ENCODE measurements at regions not wholly inside any gene's neighbourhood (a gene's known extent, or its start where the extent isn't known, plus 50 kb on each side); places are given as distances from the start of the nearest gene placed in this dataset.

- no peak for DNase-seq
Measured at GRCh38 chr21:27190601-27191000, 223.7 kb upstream of the ADAMTS5 start.

DNA sequence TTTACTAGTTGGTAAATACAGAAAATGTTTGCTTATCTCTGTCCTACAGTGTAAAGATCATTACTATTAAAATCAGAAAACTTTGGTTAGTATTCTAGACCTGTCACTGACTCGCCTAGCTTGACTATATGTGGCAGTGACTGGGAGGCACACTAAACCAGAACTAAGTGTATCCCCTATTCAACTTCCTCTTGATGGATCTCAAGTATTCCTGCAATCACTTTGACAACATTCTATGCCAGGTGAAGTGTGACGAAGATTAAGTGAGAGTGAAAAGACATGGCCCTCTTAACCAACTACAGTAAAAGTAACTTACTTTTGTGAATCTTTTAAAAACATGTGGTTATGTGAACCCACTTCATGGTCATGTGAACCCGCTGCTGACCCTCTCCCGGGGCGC lies 223.0 kb upstream of the ADAMTS5 start:
- DNase-seq = no peak

GRCh38 chr21:27173053-27173452 lies 206.2 kb upstream of the ADAMTS5 start:
- DNase-seq = no peak

- no peak for DNase-seq
Measured at GRCh38 chr21:27171707-27172106, 204.8 kb upstream of the ADAMTS5 start.

DNA sequence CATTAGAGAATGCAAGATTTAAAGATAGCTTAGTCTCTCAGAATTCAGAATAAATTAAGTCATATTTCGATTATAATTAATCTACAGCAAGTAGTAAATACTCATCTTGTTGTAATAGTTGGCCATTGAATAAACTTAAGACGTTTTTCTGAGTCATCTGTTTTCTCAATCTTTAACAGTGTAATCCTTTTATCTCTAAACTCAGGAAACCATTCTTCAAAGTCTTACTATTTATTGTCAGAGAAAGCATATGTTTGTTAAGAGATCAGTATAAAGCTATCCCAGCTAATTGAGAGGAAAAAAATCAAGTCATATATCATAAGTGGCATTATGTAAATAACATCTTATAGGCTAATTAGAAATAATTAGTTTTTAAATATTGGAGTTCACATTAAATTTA lies 201.2 kb upstream of the ADAMTS5 start:
- no peak for DNase-seq

GRCh38 chr21:27164208-27165177 lies 197.6 kb upstream of the ADAMTS5 start:
- no peak for DNase-seq

DNA sequence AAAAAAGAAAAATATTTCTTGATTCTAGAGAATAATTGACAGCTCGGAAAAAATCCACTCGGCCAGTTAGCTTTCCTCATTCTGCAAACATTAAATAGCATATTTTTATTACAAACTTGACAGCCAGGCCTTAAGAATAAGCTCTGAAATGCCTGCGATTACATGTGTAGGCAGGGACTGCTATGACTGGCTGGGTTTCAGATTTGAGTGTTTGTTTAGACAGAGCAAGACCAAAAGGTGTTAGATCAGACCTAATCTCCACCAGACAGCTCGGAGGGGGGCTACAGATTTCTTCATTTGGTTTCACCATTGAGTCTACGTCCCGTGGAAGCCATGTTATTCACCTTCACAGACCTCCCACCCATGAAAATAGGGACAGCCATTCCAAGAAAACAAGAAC lies 192.1 kb upstream of the ADAMTS5 start:
- DNase-seq = no peak

DNA sequence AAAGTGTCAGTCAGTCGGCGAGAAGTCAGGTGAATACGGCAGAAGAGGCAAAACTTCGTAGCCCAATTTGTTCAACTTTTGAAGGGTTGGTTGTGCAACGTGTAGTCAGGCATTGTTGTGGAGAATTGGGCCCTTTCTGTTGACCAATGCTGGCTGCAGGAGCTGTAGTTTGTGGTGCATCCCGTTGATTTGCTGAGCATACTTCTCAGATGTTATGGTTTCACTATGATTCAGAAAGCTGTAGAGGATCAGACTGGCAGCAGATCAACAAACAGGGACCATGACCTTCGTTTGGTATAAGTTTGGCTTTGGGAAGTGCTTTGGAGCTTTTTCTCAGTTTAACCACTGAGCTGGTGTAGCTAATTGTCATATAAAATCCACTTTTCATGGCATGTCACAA lies 190.2 kb upstream of the ADAMTS5 start:
- no peak for DNase-seq

- no peak for DNase-seq
Measured at GRCh38 chr21:27156666-27157065, 189.8 kb upstream of the ADAMTS5 start.

GRCh38 chr21:27155130-27155500 lies 188.2 kb upstream of the ADAMTS5 start:
- no peak for DNase-seq

GRCh38 chr21:27154451-27155129 lies 187.7 kb upstream of the ADAMTS5 start:
- no peak for DNase-seq

- no peak for DNase-seq
Measured at GRCh38 chr21:27152996-27153395, 186.1 kb upstream of the ADAMTS5 start.

DNA sequence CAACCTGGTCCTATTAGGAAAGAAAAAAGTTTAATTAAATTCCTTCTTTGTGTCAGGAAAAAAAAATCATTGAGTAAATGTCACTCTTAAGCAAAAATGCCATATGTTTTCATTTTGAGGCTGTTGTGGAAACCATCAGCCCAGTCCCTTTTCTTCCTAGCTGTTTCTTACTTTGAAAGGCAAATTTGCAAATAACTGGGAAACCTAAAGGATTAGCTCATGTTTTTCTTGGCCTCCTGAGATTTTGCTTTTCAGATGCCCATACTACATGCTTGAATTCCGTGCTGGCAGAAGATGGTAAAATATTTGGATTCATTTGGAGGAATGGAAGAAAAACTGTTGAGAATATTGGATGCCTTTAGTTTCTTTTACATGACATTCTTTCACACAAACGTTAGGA lies 182.1 kb upstream of the ADAMTS5 start:
- no peak for DNase-seq

- DNase-seq = no peak
Measured at GRCh38 chr21:27146268-27146667, 179.4 kb upstream of the ADAMTS5 start.

- DNase-seq = no peak
Measured at GRCh38 chr21:27145134-27145798, 178.4 kb upstream of the ADAMTS5 start.

DNA sequence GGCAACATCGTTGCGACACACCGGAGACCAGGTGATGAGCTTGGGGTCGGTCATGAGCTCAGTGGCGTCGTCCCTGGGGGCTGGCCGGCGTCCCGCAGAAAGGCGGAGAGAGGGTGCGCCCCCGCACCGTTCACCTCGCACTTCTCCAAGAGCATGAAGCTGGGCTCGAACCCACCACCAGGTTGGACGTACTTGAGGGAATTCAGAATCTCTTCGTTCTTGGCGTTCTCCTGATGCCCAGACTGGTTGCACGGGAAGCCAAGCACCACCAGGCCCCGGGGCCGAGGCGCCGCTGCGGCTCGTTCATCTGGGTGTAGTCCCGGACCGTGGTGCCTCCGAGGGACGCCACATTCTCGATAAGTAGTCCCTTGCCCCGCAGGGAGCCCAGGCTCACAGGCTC lies 176.6 kb upstream of the ADAMTS5 start:
- DNase-seq = no peak

GRCh38 chr21:27139526-27139925 lies 172.6 kb upstream of the ADAMTS5 start:
- no peak for DNase-seq

DNA sequence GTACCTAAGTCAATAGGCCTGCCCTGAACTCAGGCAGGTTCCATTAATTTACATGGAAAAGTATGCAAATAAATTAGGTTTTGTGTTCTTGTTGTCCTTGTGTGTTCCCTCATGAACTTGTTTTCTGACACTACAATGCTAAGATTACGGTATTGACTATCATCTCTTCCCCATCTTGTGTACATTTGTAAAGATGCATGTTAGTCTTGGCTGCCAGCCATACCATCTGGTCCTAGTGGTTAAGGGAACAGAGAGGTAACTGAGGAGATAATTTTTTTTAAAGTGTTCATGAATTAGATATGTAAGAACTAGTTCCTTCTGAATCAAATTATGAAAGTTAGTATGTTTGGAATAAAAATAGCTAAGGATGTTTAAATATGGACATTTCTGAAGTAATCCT lies 167.6 kb upstream of the ADAMTS5 start:
- no peak for DNase-seq

- DNase-seq = no peak
Measured at GRCh38 chr21:27132266-27132665, 165.4 kb upstream of the ADAMTS5 start.

DNA sequence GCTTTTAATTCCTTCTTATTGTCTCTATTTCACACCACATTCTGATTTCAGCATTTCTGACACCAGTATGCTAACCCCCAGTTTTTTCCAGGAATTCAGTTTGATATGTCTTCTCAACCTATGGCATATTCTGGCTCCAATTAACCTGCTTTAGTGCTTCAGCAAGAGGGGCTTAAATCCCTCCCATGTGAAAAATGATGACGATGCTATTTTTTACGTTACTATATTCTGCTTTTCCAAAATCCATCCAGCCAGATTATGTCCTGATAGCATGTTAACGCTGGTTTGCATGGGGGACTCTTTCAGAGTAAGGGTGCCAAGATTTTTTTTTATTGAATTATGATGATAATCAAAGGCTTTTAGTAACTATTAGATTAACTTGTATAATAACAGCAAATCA lies 163.3 kb upstream of the ADAMTS5 start:
- no peak for DNase-seq

- DNase-seq = no peak
Measured at GRCh38 chr21:27129694-27130093, 162.8 kb upstream of the ADAMTS5 start.

GRCh38 chr21:27129215-27129614 lies 162.3 kb upstream of the ADAMTS5 start:
- DNase-seq = no peak

- DNase-seq = no peak
Measured at GRCh38 chr21:27126140-27126539, 159.3 kb upstream of the ADAMTS5 start.

DNA sequence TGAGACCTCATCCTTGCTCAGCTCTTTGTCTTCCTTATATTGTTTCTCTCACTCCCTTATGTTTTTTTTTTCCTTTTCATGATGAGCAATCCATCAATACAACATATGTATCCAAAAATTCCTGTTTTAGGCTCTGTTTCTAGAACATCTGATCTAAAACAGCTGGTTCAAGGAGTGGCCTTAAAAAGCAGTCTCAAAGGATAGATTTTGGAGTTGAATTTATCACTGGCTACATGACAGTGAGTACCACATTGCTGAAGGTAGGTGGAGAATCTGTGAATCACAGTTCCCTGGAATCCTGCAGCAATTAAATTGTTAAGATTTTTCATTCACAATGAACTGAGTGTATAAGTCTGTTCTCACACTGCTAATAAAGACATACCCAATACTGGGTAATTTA lies 155.8 kb upstream of the ADAMTS5 start:
- no peak for DNase-seq
